ENCODE measurements at regions not wholly inside any gene's neighbourhood (a gene's known extent, or its start where the extent isn't known, plus 50 kb on each side); places are given as distances from the start of the nearest gene placed in this dataset.

- no peaks in the 10 kb centered on the region for H3K9me3 ChIP-seq (replicated peaks; ENCODE audit: insufficient read depth, low read length)
- H3K27me3 ChIP-seq (replicated peaks; ENCODE audit: insufficient read depth, low read length): no peaks in the 10 kb centered on the region
- H3K9ac ChIP-seq (ENCODE audit: low read length): no peak overlapping the region
- H3K4me2 ChIP-seq (ENCODE audit: low read depth, low read length): no peak overlapping the region
- H3K4me3 ChIP-seq (ENCODE audit: low read length): no peak overlapping the region
- H3K9me2 ChIP-seq (replicated peaks; ENCODE audit: insufficient read depth, low read length): no peaks in the 10 kb centered on the region
- no peaks in the 10 kb centered on the region for H3K4me1 ChIP-seq (ENCODE audit: low read length)
- H2AFZ ChIP-seq (ENCODE audit: low read length): no peak overlapping the region
- no peak for DNase-seq
- H3K79me2 ChIP-seq (ENCODE audit: low read length): no peaks in the 10 kb centered on the region
- H3K36me3 ChIP-seq (replicated peaks; ENCODE audit: insufficient read depth, low read length): no peaks in the 10 kb centered on the region
- H4K20me1 ChIP-seq (ENCODE audit: insufficient read depth, low read length): no peaks in the 10 kb centered on the region
- no peaks in the 10 kb centered on the region for H3F3A ChIP-seq (ENCODE audit: insufficient read depth, low read length)
- no peak overlapping the region for H3K27ac ChIP-seq (ENCODE audit: low read length)
- TF ChIP-seq EZH2 (optimal IDR thresholded peaks at IDR 0.05; ENCODE audit: low read depth, low read length): no peak
- TF ChIP-seq, protein P1, sequence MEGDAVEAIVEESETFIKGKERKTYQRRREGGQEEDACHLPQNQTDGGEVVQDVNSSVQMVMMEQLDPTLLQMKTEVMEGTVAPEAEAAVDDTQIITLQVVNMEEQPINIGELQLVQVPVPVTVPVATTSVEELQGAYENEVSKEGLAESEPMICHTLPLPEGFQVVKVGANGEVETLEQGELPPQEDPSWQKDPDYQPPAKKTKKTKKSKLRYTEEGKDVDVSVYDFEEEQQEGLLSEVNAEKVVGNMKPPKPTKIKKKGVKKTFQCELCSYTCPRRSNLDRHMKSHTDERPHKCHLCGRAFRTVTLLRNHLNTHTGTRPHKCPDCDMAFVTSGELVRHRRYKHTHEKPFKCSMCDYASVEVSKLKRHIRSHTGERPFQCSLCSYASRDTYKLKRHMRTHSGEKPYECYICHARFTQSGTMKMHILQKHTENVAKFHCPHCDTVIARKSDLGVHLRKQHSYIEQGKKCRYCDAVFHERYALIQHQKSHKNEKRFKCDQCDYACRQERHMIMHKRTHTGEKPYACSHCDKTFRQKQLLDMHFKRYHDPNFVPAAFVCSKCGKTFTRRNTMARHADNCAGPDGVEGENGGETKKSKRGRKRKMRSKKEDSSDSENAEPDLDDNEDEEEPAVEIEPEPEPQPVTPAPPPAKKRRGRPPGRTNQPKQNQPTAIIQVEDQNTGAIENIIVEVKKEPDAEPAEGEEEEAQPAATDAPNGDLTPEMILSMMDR (IDR thresholded peaks at IDR 0.05; ENCODE audit: low read length): no peak
- TF ChIP-seq EZH2phosphoT487 (IDR thresholded peaks at IDR 0.05; ENCODE audit: low read length): no peak
Observed at GRCh38 chr1:188769181-188769580, 1708.5 kb downstream of the BRINP3 start.

DNA sequence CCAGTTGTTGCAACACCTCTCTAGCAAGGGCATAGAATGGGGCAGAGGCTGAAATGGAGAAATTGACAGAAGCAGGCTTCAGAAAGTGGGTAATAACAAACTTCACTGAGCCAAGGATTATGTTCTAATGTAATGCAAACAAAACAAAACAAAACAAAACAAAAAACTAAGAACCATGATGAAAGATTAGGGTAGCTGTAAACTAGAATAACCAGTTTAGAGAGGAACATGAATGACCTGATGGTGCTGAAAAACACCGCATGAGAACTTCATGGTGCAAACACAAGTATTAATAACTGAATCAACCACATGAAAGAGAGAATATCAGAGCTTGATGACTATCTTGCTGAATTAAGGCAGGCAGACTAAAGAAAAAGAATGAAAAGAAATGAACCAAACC, 1707.7 kb downstream of the BRINP3 start:
- Histone ChIP-seq H3F3A (ENCODE audit: insufficient read depth, low read length) (no peaks in the 10 kb centered on the region), H3K9me3 (replicated peaks; ENCODE audit: insufficient read depth, low read length) (no peaks in the 10 kb centered on the region), H3K9me2 (replicated peaks; ENCODE audit: insufficient read depth, low read length) (no peaks in the 10 kb centered on the region), H3K27me3 (replicated peaks; ENCODE audit: insufficient read depth, low read length) (no peaks in the 10 kb centered on the region), H3K4me3 (ENCODE audit: low read length) (no peak overlapping the region), H4K20me1 (ENCODE audit: insufficient read depth, low read length) (no peaks in the 10 kb centered on the region), H3K9ac (ENCODE audit: low read length) (no peak overlapping the region), H2AFZ (ENCODE audit: low read length) (no peak overlapping the region), H3K36me3 (replicated peaks; ENCODE audit: insufficient read depth, low read length) (no peaks in the 10 kb centered on the region), H3K27ac (ENCODE audit: low read length) (no peak overlapping the region), H3K4me2 (ENCODE audit: low read depth, low read length) (no peak overlapping the region), H3K4me1 (ENCODE audit: low read length) (no peaks in the 10 kb centered on the region), H3K79me2 (ENCODE audit: low read length) (no peaks in the 10 kb centered on the region)
- no peak for TF ChIP-seq EZH2 (optimal IDR thresholded peaks at IDR 0.05; ENCODE audit: low read depth, low read length)
- TF ChIP-seq EZH2phosphoT487 (IDR thresholded peaks at IDR 0.05; ENCODE audit: low read length): no peak
- TF ChIP-seq, protein P1 (IDR thresholded peaks at IDR 0.05; ENCODE audit: low read length): no peak
- DNase-seq: no peak

DNA sequence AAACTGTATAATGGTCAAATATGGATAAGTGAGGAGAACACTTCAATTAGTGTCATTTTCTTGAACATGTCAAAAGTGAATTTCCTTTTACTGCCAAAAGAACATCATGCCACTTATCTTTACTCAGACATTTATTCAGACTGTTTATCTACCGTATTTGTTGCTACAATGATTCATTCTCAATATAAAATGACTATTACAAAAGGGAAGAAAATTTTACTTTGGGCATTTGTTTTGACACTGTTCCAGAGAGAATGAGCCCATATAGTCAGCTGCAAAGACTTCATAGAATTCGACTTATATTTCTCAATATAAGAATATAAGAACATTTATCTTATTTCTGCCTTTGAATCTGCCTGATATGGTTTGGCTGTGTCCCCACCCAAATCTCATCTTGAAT, 1699.1 kb downstream of the BRINP3 start:
- H3K9me2 ChIP-seq (replicated peaks; ENCODE audit: insufficient read depth, low read length): no peaks in the 10 kb centered on the region
- no peaks in the 10 kb centered on the region for H3K27me3 ChIP-seq (replicated peaks; ENCODE audit: insufficient read depth, low read length)
- H3K27ac ChIP-seq (ENCODE audit: low read length): no peak overlapping the region
- H3K79me2 ChIP-seq (ENCODE audit: low read length): no peaks in the 10 kb centered on the region
- DNase-seq: no peak
- no peaks in the 10 kb centered on the region for H3K4me1 ChIP-seq (ENCODE audit: low read length)
- no peak for TF ChIP-seq EZH2phosphoT487 (IDR thresholded peaks at IDR 0.05; ENCODE audit: low read length)
- TF ChIP-seq, protein P1 (IDR thresholded peaks at IDR 0.05; ENCODE audit: low read length): no peak
- no peak for TF ChIP-seq EZH2 (optimal IDR thresholded peaks at IDR 0.05; ENCODE audit: low read depth, low read length)
- H3K4me2 ChIP-seq (ENCODE audit: low read depth, low read length): no peak overlapping the region
- H3K36me3 ChIP-seq (replicated peaks; ENCODE audit: insufficient read depth, low read length): no peaks in the 10 kb centered on the region
- H3F3A ChIP-seq (ENCODE audit: insufficient read depth, low read length): no peaks in the 10 kb centered on the region
- H4K20me1 ChIP-seq (ENCODE audit: insufficient read depth, low read length): no peaks in the 10 kb centered on the region
- H3K4me3 ChIP-seq (ENCODE audit: low read length): no peak overlapping the region
- H3K9me3 ChIP-seq (replicated peaks; ENCODE audit: insufficient read depth, low read length): no peaks in the 10 kb centered on the region
- H3K9ac ChIP-seq (ENCODE audit: low read length): no peak overlapping the region
- no peak overlapping the region for H2AFZ ChIP-seq (ENCODE audit: low read length)

All from MM.1S (cell line).